ENCODE measurements at regions not wholly inside any gene's neighbourhood (a gene's known extent, or its start where the extent isn't known, plus 50 kb on each side); places are given as distances from the start of the nearest gene placed in this dataset. TPM values are rescaled to one million over a fixed set of nuclear protein-coding genes. Genes with fewer than 3 reads are reported as not detected.

DNA sequence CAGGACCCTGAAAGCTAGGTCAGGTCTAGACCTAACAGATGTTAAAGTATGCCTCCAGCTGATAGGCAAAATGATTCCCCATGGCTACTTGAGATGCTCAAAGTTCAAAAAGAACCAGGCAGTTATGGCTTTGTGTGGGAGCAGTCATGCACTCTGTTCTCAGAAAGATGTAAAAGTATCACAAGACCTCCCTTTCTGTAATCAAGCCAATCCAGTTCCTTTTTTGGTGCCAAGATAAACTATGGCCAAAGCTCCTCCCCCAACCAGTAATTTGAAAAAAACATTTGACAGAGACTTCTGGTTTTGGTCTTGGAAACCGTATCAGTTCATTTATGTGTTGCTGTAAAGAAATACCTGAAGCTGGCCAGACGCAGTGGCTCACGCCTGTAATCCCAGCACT is 51.4 kb upstream of the XIST start:
- Histone ChIP-seq H3K4ac (ENCODE audit: low read depth in 1 of 2, low read length in 2 of 2) (no peak overlapping the region), H3K4me1 (ENCODE audit: control insufficient read depth, insufficient read depth, low read depth, low read length) (no peaks in the 10 kb centered on the region), H3K23ac (ENCODE audit: low read length in 2 of 2) (no peak overlapping the region), H2BK15ac (ENCODE audit: low read depth, poor library complexity, severe bottlenecking) (no peak overlapping the region), H2AFZ (ENCODE audit: low read depth, low read length) (no peak overlapping the region), H3K4me2 (ENCODE audit: low read length, poor library complexity, severe bottlenecking) (no peak overlapping the region), H3K9ac (ENCODE audit: low read length) (no peak overlapping the region), H3K9me3 (ENCODE audit: control insufficient read depth, low read length) (peaks cover 22% of the 10 kb centered on the region), H3K14ac (ENCODE audit: low read length in 2 of 2) (no peak overlapping the region), H2BK120ac (ENCODE audit: low read depth, low read length) (no peak overlapping the region), H3K27me3 (ENCODE audit: control insufficient read depth in 1 of 2, insufficient read depth in 1 of 2, low read length in 2 of 2) (peaks cover 0 to 6% of the 10 kb centered on the region in 2 experiments), H3K27ac (ENCODE audit: low read length, poor library complexity, severe bottlenecking) (no peak overlapping the region), H3K36me3 (ENCODE audit: control insufficient read depth in 1 of 2, insufficient read depth in 2 of 2, low read depth in 1 of 2, low read length in 2 of 2) (no peaks in the 10 kb centered on the region), H3K4me3 (ENCODE audit: insufficient read depth in 1 of 2, low read depth in 1 of 2, low read length in 2 of 2) (no peak overlapping the region), H2AK5ac (ENCODE audit: low read length, severe bottlenecking) (no peak overlapping the region), H4K8ac (ENCODE audit: low read length) (no peak overlapping the region), H4K91ac (ENCODE audit: low read length) (no peak overlapping the region), H2BK12ac (ENCODE audit: low read length in 2 of 2) (no peak overlapping the region), H3K18ac (ENCODE audit: low read depth in 1 of 2, low read length in 2 of 2) (no peak overlapping the region), H3K79me1 (replicated peaks; ENCODE audit: low read length, poor library complexity, severe bottlenecking) (no peaks in the 10 kb centered on the region), H2BK5ac (ENCODE audit: low read depth, low read length, poor library complexity, severe bottlenecking) (no peak overlapping the region)
- no peak for DNase-seq
- WGBS: 96% methylated on average over 3 of the region's 3 CpGs

Small RNA genes lying in the stretch of these regions (small RNA-seq; reads per million reads assigned to genes)
- gene ATP5MDP1 (ENCODE audit: low read depth) (not detected), gene DDX3P2 (ENCODE audit: low read depth) (not detected), gene MIR374B (ENCODE audit: low read depth) (1,095 reads per million, percentile 97 among the genes with 10 or more reads in this experiment), gene MIR421 (ENCODE audit: low read depth) (2,617 reads per million, percentile 98 among the genes with 10 or more reads in this experiment), gene RF02124 (ENCODE audit: low read depth) (not detected), gene RF02125 (ENCODE audit: low read depth) (not detected)

All from mesenchymal stem cell (in vitro differentiated cells and primary cell).